NCI-H748 (cell line): ENCODE measurements at regions not wholly inside any gene's neighbourhood (a gene's known extent, or its start where the extent isn't known, plus 50 kb on each side); places are given as distances from the start of the nearest gene placed in this dataset.
A peak's percentile ranks its signal among the peaks of the same experiment; 100 is the strongest.

Experiments used
- DNase-seq: peaks from one replicate; lab custom pipeline; 2025; ENCODE audit not compliant: unreplicated experiment; lab: John Stamatoyannopoulos, UW

DNA sequence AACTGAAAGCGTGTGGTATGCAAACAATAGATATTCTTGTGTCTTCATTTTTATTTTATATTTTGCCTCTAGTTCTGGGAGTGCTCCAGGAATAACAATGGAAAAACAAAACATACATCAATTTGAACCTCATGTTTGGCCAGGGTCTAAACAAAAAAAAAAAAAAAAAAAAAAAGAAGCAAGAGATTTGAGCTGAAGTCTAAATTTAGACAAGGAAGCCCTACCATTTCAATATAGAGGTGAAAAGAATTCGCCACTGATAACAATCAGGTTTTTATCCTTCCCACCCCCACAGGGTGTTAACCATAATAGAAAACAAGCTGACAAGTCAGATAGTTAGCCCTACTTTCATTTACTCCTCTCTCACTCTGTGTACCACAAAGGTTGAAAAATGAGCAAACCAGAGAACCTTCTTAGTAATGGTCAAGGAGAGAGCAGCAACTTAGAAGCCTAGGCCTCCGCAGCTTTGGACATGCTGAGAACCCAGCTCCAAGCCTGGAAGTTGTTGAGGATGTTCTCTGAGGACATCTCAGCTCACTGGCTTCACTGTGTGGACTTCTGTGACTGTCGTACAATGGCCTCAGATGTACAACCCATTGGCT, 118.2 kb upstream of the HMHB1 start:
- no peak for DNase-seq

DNA sequence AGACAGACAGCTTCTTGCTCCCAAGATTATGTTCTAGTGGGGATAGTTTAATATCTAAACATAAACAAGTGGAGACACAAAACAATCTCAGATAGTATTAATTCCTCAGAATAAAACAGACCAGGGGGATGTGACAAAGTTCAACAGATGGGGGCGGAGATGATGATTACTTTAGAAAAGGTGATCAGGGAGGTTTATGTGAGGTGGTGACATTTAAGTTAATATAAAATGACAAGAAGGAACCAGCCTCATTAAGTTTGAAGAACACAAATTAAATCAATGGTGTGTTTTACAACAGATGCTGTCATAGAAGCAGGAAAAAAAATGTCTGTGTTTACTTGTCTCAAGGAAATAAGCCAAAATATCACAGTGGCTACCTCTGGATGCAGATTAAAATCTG, 119.6 kb upstream of the HMHB1 start:
- DNase-seq, result no peak

GRCh38 chr5:143691945-143692290, 120.0 kb upstream of the HMHB1 start:
- DNase-seq, result no peak

DNA sequence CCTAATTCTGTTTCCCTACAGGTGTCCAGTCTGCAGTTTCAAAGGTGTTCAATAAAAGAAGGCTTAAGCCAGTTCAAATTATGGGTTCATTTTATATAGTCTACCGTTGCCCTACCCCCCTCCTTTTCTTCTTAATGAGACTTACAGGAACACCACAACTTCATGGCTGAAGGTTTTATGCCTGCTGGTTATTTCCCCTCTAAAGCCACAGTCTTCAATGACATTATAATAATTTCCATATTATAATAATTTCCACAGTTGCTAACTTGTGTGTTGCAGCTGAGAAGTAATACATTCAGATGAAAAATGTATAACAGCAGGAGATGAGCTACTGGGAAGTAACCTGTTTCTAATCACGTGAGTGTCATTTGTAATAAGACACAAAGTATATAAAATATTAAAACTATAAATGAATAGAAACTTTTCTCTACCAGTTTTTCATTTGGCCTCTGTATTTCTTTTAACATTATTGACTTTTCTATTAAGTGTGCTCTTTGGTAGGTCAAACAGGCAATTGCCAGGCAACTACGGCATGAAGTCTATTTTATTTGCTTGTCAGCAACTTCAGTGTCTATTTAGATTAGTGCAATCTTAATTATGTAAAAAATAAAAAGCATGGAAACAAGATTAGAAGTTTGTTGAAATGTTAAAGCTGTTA, 120.5 kb upstream of the HMHB1 start:
- DNase-seq, result no peak

DNA sequence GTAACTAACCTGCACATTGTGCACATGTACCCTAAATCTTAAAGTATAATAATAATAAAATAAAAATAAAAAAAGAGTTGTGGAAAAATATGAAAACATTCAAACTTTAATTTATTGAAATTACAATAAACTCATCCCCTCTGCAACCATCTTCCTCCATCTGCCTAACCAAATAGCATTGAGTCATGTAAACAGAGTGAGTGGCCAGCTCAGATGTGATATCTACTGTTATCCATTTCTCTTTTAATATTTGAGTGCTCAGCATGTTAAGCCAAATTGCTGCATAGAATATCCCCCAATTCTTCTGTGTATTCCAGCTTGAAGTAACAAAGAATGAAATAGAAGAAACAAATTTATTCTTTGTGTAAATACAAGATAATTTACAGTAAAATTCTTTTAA, 124.4 kb upstream of the HMHB1 start:
- DNase-seq, result no peak

GRCh38 chr5:143685246-143685815, 126.6 kb upstream of the HMHB1 start:
- no peak for DNase-seq

GRCh38 chr5:143683459-143683858, 128.5 kb upstream of the HMHB1 start:
- no peak for DNase-seq

DNA sequence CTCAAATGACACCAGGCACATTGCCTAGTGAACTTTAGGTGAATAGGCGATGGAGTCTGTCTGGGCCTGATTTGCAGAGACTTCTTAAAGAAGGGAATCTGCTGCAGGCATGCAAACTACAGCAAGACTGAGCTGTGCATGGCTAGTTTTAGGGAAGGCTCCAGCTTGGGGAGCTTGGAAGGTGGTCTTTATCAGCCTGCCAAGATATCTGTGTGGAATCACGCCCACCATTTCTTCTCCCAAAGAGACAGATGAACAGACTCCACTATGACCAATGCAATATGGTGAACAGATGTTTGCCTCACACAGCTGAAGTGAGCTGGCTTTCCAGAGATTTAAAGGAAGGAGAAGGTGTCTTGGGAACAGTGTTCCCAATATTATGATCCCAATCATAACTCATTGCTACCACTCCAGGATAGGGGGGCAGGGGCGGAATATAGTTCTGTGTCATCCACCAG, 129.0 kb upstream of the HMHB1 start:
- DNase-seq, result no peak

DNA sequence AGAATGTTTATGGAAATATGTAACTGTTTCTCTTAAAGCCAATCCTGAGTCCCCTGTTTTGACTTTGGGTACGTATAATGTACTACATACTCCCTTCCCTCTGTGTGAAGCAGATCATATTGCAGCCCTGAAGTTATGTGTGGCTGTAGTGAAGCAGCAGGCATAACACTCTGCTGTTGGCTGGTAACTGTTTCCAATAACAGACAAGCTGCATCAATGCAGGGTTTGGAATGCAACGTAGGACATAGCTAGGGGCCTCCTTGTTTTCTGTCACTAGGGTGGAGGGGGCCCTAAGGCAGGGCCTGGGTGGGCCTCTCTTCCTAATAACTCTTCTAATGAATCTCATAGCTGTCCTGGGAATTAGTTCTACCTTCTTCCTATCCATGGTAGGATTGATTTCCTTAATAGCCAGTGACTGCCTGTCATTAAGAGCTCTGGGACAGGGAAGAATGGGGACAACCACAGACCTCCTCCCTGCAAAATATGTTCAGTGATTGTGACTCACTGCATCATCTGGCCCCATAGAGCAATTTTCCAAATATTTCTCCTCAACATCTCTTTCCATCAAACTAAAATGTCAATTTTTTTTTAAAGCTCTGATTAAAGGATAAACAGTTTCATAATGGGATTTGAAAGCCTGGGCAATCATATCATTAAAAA, 129.6 kb upstream of the HMHB1 start:
- DNase-seq, result no peak

- DNase-seq, result peak; percentile 78
Measured at GRCh38 chr5:143680672-143681259, 131.2 kb upstream of the HMHB1 start.

- DNase-seq, result no peak
Measured at GRCh38 chr5:143679777-143680176, 132.2 kb upstream of the HMHB1 start.

DNA sequence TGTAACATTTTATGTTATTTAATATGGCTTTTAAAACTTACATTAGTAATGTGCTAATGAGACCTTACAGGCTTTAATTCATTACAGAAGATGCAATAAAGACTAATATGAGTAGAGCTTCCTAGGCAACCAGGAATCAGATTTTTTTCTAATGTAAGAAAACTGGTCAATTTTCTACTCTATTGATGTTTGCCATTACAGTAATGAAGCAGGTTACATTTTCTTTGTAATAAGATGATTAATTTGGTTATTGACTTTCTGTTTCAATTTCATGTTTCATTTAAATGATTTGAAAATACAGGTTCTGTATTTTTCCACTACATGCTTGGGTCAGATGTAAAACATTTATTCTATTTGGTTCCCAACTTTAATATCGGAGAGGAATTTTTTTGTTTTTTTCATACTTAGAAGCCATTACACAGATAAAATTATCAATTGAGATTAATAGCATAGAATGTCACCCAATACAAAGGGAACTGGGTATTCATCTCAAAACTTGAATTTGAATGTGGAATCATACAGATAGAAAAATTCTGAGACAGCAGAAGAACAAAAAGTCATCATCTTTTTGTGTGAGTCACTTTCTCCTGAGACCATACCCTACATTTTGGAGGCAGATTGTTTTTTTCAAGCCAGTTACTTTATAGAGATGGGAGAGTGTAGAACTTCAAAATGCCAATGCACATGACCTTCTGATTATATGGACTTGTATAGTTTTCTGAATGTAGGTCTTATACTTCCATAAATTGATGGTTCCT, 133.6 kb upstream of the HMHB1 start:
- no peak for DNase-seq

- DNase-seq, result no peak
Measured at GRCh38 chr5:143677403-143677802, 134.6 kb upstream of the HMHB1 start.

GRCh38 chr5:143676802-143677201, 135.2 kb upstream of the HMHB1 start:
- DNase-seq, result peak; percentile 45

DNA sequence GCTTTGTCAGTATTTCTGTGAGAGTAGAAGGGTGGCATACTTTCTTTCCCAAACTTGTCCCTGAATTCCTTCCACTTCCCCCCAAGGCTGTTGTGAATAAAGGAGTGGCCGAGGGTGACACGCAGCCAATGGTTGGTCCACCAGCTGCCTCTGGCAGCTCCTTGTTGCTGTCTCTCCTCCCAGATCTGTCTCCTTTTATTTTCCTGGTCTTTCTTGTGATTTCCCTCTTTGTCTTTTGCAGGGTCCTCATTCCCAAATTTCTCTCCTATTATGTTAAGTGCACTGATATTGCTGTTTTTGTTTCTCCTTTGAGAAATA, 137.5 kb upstream of the HMHB1 start:
- no peak for DNase-seq

- peak; percentile 51 for DNase-seq
Measured at GRCh38 chr5:143673676-143674468, 138.1 kb upstream of the HMHB1 start.

DNA sequence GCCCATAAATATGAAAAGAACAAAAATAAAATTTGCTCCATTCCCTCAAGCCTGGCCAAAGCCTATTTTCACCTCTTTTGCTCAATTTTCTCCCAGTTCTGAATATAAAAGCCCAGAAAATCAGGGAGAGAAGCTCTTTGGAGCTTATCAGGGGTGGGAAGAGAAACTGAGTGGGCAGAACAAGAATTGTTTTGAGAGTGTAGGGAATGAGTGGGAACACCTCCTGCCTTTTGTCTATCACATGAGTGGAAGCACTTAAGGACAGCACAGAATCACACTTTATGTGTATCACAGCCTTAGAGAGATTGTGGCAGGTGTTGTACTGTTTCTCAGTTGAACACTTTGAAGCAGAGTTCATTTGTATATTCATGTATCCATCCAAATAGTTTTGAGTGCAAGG, 139.2 kb upstream of the HMHB1 start:
- no peak for DNase-seq

GRCh38 chr5:143671674-143672569, 140.0 kb upstream of the HMHB1 start:
- DNase-seq, result no peak

DNA sequence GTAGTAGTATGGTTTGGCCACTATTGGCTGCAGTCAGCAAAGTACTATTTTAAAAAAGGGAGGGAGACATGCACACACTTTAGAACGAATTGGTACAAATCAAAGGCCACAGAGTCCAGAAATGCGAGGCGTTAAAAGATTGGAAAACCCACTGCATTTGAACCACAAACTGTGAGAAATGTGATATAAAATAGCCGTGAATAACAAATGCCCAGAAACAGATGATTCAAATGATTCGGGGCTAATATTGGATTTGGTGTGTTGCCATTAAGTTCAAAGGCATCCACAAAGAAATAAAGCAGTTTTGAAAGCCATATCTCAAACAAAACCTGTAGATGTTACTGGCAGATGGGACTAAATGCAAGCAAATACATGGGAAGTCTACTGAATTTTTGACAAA, 140.9 kb upstream of the HMHB1 start:
- no peak for DNase-seq

- no peak for DNase-seq
Measured at GRCh38 chr5:143665866-143666265, 146.1 kb upstream of the HMHB1 start.
